ENCODE measurements at regions not wholly inside any gene's neighbourhood (a gene's known extent, or its start where the extent isn't known, plus 50 kb on each side); places are given as distances from the start of the nearest gene placed in this dataset.

DNA sequence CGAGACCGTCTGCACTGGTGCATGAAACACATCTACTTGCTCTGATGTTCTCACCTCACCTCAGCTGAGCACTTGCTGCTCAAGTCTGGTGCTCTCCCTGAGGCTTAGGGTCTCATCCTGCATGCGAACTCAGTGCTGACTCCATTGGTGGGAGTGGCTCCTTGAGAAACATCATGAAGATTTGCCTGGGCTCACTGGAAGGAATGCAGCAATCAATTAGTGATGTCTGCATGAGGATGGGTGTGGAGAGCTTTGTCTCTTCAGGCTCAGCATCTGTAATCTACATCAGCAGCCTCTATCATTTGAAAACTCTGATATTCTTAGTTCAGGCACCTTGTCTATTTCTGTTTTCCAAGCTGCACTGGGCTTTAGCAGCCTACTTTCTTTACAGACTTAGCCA, 204.4 kb downstream of the IRF8 start:
- FAIRE-seq (no peak), DNase-seq (ENCODE audit: insufficient read length, low spot score) (no peak)

DNA sequence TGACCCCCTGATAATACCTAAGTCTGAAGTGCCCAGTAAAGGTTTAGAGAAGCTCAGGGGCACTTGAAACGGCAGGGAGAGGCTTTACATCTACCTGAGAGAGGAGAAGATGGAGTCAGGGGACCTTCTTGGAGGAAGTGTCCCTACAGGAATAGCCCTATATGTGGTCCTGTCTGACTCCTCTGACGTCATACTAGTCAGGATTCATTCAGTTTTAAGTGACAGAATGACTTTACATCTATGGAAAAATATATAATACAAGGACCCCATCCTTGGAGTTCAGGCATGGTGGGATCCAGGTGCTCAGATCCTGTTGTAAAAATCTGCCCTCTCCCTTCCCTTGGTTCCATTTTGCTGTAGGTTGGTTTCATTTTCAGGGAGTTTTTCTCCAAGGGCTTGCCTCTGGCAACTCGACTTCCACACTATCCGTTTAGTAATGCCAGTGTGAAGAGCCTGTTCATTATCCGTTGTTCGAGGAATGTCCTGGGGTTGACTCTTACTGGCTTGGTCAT, 205.6 kb downstream of the IRF8 start:
- no peak for DNase-seq (ENCODE audit: insufficient read length, low spot score)

DNA sequence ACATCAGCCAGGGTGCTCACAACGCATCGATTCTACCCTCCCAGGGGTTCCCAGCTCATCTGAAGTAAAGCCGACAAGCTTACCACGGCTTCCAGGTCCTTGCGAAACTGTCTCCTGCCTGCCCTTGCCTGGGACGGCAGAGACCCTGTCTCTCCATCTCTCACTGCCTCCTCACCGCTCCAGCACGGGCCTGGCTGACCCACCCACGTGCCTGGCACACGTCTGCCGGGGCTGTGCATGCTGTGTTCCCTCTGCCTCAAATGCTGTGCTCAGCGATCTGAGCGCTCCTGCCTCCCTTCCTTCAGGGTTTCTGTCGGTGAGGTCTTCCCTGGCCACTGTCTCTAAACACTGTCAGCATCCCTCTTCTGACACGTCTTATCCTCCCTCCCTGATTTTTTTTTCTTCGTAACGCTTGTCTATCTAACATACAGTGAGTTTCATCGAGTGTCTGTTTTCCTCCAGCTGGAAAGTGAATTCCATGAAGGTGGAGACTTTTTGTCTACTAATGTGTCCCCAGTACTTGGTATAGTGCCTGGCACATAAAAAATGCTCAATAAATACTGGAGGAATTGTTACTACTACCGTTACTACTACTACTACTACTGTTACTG, 208.4 kb downstream of the IRF8 start:
- no peak for FAIRE-seq
- no peak for DNase-seq (ENCODE audit: insufficient read length, low spot score)

More for the DNA sequence above, 205.6 kb downstream of the IRF8 start:
- FAIRE-seq = no peak

DNA sequence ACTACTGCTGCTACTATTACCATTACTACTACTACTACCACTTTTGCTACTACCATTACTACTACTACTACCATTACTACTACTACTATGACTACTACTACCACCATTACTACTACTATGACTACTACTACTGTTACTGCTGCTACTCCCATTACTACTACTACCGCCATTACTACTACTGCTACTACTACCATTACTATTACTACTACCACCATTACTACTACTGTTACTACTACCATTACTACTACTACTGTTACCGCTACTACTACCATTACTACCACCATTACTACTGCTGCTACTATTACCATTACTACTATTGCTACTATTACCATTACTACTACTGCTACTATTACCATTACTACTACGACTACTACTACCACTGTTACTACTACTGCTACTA, 209.1 kb downstream of the IRF8 start:
- FAIRE-seq (no peak), DNase-seq (ENCODE audit: insufficient read length, low spot score) (no peak)

DNA sequence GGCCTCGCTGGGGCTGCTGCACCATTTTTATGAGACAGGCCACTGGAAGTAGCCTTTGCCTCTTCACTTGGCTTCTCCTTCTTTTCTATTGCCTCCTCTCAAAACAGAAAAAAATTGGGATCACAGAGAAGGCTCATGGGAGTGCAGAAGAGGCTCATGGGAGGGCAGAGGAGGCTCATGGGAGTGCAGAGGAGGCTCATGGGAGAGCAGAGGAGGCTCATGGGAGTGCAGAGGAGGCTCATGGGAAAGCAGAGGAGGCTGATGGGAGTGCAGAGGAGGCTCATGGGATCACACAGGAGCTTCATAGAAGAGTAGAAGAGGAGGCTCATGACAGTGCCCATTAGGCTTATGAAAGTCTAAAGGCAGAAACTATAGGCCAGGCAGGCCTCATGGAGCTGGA, 211.2 kb downstream of the IRF8 start:
- DNase-seq (ENCODE audit: insufficient read length, low spot score) (no peak), FAIRE-seq (no peak)

DNA sequence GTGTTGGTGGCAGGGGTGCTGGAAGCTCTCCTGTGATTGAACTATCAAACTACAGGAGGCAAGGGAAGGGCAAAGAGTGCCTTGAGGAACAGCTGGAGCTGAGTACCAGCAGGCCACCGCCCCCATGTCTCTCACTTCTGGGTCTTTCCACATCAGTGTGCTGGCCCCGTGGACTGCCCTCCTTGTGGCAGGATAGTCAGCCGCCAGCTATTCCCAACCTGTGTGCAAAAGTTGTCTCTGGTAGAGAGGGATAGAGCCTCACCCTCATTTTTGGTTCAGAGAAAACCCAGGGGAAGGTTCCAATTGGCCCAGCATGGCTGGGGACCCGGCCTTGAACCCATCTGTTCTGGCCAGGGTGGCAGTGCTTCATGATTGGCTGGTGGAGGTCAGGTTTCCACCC, 211.8 kb downstream of the IRF8 start:
- DNase-seq (ENCODE audit: insufficient read length, low spot score) = no peak
- FAIRE-seq = no peak

DNA sequence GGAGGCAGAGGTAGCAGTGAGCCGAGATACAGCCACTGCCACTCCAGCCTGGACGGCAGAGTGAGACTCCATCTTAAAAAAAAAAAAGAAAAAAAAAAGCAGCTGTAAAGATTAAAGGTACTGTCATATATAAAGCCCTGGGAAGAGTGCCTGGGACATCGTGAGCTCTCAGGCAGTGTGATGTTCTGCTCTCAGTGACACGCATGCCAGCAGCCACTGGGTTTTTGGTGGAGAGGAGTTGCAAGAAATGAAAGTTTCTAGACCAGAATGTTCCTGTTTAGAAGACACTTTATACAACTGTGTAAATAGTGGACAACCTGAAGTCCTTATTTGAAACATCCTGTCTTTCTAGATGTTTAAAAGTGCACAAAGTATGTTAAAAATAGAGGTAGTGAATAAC, 213.2 kb downstream of the IRF8 start:
- no peak for DNase-seq (ENCODE audit: insufficient read length, low spot score)
- no peak for FAIRE-seq

DNA sequence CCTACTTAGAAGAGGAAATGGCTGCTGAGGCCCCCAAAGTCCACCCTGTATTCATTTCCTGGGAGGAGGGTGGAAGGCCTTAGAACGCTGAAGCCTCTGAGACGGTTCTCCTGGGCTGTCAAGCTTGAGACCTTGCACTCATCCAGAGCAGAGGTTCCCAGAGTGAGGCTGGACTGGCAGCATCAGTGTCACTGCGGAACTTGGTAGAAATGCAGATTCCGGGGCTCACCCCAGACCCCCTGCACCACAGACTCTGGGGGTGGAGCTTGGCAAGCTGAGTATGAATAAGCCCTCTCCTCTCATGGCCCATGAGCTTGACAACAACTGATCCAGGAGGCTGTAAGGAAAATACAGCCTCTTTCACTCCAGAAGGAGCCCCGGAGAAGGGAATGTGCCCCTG, 218.3 kb downstream of the IRF8 start:
- DNase-seq (ENCODE audit: insufficient read length, low spot score) (no peak), FAIRE-seq (no peak)

DNA sequence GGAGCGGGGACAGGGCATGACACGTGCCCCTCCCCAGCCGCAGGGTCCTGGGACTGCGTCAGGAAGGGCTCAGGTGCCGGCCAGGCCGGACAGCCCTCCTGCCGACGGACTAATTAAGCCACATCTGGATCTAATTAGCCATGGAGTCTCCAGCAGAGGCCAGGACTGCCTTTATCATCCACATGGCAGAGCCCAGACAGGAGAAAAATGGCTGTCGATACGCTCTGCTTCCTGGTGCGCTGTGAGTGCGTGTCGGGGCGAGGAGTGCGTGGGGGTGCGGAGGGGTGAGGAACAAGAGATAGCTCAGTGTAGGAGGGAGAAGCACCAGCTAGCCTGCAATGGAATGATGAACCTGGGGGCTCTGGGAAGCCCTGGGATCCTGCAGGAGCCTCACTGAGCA, 218.8 kb downstream of the IRF8 start:
- DNase-seq (ENCODE audit: insufficient read length, low spot score) = no peak
- FAIRE-seq = no peak

DNA sequence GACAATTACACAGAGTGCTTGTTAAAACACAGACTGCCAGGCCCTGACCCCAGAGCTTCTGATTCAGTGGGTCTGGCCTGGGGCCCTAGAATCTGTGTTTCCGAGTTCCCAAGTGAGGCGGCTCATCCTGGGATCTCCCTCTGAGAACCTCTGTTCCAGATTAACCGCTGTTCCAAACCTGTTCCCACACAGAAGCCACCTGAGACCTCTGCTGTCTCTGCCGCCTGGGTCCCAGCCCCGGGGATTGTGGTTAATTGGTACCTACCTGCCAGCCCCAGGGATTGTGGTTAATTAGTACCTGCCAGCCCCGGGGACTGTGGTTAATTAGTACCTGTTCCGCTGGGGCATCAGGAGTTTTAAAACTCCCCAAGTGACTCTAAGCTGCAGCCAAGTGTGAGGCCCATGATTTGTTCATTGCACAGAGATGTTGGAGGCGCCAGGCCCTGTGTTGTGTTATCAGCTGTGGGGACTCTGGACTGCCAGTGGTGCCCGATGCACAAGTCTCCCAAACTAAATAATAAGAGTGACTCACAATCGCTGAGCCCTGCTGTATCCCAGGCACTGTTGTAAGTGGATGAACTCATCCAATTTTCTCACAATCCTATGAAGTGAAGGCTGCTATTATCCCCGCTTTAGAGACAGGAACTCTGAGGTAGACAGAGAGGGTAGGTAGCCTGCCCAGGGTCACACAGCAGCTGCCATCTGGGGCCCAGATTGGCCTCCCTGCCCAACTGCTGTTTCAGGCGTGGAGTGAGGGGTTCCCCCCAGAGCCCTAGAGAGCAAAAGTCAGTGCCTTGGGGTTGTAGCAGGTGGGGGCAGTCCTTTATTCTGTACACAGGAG, 219.7 kb downstream of the IRF8 start:
- no peak for FAIRE-seq

DNA sequence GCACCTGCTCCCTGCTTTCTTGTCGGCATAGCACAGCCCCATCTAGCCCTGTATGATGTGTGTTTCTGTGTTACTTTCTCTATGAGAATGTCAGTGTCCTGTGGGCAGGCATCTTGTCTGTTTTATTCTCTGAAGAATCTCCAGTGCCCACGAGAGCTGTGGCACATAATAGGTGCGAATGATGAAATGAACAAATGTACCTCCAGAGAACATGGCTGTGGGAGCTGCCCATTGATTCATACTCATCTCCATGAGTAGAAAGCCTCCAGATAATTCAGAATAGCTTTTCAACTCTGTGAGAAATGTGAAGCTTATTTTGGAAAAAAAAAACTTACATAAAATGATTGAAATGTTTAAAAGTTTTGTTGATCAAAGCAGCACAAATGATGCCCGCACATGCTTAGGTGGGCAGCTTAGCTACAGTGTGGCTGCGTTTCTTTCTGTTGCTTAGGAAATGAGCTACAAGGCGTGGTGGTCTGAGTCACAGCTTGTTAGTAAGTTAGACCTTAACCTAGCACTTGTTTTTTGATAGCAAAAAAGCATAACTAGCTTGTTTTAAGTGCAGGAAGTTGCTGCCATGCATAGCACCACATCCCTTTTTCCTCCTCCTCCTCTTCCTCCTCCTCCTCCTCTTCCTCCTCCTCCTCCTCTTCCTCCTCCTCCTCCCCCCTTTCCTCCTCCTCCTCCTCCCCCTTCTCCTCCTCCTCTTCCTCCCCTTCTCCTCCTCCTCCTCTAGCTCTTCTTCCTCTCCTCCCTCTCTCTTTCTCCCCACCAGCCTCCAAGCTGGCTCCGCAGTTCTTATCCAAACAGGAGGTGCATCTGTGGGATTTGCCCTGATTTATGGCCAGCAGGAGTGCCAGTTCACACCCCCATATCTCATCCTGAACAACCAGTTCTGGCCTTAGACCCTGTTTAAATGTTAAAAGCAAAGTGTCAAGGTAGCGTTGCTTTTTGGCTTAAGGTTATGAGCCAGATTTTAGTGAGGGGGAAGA, 221.5 kb downstream of the IRF8 start:
- no peak for FAIRE-seq
- DNase-seq (ENCODE audit: insufficient read length, low spot score) = no peak

More for the DNA sequence above, 219.7 kb downstream of the IRF8 start:
- DNase-seq (ENCODE audit: insufficient read length, low spot score) = no peak

DNA sequence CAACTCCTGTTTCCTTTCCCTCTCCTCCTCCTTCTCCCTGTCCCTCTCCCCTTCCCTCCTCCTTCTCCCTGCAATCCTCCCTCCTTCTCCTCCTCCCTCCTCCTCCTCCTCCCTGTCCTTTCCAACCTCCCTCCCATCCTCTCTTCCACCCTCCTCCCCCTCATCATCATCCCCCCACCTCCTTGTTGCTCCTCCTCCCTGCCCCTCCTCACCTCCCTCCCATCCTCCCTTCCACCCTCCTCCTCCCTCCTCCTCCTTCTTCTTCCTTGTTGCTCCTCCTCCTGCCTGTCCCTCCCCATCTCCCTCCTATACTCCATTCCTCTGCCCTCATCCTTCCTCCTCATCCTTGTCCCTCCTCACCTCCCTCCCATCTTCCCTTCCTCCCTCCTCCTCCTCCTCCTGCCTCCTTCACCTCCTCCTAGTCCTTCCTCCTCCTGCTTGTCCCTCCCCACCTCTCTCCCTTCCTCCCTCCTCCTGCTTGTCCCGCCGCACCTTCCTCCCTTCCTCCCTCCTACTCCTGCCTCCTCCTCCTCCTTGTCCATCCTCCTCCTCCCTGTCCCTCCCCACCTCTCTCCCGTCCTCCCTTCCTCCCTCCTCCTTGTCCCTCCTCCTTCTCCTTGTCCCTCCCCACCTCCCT, 222.5 kb downstream of the IRF8 start:
- DNase-seq (ENCODE audit: insufficient read length, low spot score) = no peak
- FAIRE-seq = no peak

DNA sequence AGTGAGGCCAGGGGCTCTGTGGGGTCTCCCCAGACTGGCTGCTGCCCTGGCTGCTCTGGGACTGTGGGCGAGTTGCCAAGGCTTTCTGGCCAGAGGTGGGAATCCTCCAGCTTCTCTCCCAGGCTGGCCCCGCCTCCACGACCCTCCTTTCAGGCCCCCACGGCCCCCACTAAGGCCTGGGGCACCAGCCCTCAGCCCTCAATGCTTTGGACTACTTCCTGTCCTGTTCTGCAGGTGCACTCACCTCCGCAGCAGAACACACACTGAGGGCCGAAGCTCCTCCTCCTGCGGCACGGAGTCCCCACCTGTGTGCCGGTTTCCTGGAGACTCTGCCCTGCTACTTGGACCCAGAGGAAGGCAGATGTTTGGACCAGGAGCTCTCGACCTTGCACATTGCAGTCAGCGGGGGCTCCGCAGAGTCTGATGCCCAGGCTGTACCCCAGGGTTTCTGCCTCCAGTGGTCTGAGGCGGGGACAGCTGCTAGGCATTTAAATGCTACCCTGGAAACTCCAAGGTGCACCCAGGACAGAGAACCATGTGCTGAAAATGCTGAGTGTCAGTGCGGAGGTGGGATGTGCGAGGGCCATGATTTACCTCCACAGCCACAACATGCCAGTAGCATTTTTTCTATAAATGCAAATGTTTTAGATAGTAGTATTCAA, 223.8 kb downstream of the IRF8 start:
- DNase-seq (ENCODE audit: insufficient read length, low spot score) = no peak
- no peak for FAIRE-seq

DNA sequence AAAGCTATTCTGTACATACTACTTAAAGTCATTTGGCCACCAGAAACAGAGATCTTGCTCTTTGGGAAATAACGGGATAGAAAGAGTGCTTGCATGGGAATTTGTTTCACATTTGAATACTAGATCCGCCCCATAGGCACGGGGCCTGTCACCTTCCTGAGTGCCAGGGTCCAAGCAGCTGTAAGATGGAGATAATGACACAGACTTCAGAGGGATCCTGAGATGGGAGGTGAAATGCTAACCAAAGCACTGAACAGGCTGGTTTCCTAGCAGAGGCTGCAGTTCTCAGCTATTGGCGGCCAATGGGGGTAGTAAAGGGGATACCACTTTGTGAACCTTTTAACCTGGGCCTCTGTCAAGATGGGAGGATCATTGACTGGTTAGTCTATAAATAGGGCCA, 225.4 kb downstream of the IRF8 start:
- DNase-seq (ENCODE audit: insufficient read length, low spot score) (no peak), FAIRE-seq (no peak)

DNA sequence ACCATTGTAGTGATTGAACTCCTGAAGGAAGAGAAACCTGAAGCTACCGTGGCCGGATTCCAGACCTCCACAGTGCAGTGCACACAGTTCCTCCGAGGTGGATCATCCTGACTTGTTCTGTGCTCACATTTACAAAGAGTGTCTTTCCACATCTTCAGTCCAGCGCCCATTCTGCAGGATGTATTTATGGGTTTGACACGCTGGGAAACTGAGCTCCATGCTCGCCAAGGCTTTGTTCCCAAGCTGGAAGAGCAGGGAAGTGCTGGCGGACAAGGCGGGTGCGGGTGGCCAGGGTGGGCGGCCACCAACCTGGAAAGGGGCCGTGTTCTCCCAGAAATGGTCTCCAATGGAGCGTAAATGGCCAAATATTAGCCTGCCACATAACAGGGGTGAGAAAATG, 227.9 kb downstream of the IRF8 start:
- no peak for DNase-seq (ENCODE audit: insufficient read length, low spot score)
- no peak for FAIRE-seq

DNA sequence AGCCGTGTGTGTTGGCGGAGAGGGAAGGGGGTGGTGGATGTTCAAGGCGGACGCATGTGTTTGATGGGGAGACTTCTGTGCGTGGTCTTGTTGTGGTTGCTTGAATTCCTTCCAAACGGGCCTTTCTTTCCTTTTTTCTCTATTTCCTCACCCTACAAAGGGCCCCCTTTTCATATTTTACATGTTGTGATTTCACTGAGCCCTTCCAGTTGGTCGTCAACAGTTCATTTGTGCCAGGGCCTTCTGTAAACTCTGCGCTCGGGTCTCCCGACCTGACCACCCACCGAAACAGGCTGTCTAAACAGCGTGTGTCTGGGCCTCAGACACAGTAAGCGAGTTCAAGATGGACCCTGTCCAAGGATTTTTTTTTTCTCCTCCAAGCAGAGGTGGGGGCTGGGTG, 228.4 kb downstream of the IRF8 start:
- no peak for DNase-seq (ENCODE audit: insufficient read length, low spot score)
- FAIRE-seq = no peak

DNA sequence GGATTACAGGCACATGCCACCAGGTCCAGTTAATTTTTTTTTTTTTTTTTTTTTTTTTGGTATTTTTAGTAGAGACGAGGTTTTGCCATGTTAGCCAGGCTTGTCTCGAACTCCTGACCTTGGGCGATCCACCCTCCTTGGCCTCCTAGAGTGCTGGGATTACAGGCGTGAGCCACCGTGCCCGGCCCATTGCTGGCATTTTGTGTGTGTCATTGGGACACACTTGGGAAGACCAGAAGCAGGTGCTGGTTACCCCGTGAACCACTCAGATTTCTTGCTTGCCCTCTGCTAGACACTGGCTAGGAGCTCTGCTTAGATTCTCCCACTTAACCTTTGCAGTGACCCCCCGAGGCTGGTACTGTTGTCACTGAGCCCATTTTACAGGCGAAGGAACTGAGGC, 229.3 kb downstream of the IRF8 start:
- DNase-seq (ENCODE audit: insufficient read length, low spot score) = no peak
- FAIRE-seq = no peak

DNA sequence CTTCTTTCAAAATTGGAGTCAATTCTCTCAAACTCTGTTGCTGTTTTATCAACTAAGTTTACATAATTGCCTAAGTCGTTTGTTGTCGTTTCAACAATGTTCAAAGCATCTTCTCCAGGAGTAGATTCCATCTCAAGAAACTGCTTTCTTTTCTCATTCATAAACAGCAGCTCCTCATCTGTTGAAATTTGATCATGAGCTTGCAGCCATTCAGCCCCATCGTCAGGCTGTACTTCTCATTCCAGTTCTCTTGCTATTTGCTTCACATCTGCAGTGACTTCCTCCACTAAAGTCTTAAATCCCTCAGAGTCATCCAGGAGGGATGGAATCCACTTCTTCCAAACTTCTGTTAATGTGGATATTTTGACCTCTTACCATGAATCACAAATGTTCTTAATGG, 230.6 kb downstream of the IRF8 start:
- FAIRE-seq (no peak), DNase-seq (ENCODE audit: insufficient read length, low spot score) (no peak)

DNA sequence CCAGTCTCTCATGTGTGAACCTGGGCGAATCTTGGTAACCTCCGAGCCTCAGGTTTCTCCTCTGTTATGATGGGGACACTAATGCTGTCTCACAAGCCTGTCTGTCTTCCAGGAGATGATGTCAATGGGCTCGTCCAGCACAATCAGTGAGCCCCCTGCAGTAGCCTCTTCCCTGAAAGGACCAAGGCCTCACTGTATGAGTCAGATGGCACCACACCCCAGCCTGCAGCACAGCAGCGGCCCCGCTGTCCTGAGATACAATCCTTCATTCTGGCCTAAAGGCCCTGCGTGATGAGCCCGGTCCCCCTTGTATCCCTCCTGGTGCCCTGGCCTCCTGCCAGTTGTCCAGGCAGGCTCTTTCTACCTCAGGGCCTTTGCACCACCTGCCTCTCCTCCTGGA, 234.4 kb downstream of the IRF8 start:
- FAIRE-seq = no peak
- DNase-seq (ENCODE audit: insufficient read length, low spot score) = no peak

DNA sequence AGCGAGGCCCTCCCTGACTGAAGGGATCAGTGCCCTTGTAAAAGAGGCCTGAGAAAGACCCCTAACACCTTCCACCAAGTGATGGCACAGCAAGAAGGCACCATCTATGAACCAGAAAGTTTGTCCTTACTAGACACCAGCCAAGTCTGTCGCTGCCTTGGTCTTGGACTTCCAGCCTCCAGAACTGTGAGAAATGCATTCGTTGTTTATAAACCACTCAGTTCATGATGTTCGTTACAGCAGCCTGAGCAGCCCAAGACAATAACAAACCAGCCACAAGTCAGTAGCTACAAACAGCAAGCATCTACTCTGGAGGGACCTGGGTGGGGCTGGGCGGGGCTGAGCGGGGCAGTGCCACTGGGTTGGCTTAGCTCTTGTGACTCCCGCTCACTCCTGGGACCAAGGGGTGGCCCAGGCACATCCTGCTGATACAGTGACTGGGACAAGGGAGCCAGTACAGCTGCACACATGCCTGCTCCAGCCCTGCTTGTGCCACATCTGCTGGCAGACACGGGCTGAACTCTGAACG, 234.9 kb downstream of the IRF8 start:
- FAIRE-seq = no peak

More for the DNA sequence above, 234.9 kb downstream of the IRF8 start:
- no peak for DNase-seq (ENCODE audit: insufficient read length, low spot score)
